GM23338 (cell line): ENCODE measurements at regions not wholly inside any gene's neighbourhood (a gene's known extent, or its start where the extent isn't known, plus 50 kb on each side); places are given as distances from the start of the nearest gene placed in this dataset.

Source experiments
- CTCF ChIP-seq, 2 experiments: fragments of 200-600 bp in 1 of 2; sonication (generic) in 1 of 2; conservative IDR thresholded peaks; 2 replicates each; pipeline versions ENCODE4 v1.5.1 to v1.6.1; 2016 to 2017; ENCODE audit warnings: antibody characterized with exemption in 2 of 2, low read depth in 2 of 2, mild to moderate bottlenecking in 2 of 2, moderate library complexity in 1 of 2
- EZH2 ChIP-seq: fragments of 200-600 bp; sonication (generic); IDR thresholded peaks from one replicate; pipeline ENCODE4 v1.8.0; 2017; ENCODE audit warnings: antibody characterized with exemption, mild to moderate bottlenecking, low read depth; ENCODE audit not compliant: unreplicated experiment
- EZH2phosphoT487 ChIP-seq: fragments of 200-600 bp; sonication (generic); IDR thresholded peaks from one replicate; pipeline ENCODE4 v1.8.1; 2018; ENCODE audit warnings: antibody characterized with exemption; ENCODE audit not compliant: unreplicated experiment
- JUNB ChIP-seq: IDR thresholded peaks from one replicate; pipeline ENCODE4 v1.6.1; 2016; ENCODE audit warnings: antibody characterized with exemption; ENCODE audit not compliant: unreplicated experiment
- NANOG ChIP-seq: IDR thresholded peaks from 2 replicates; pipeline ENCODE4 v1.6.1; 2016; ENCODE audit warnings: antibody characterized with exemption, borderline replicate concordance
- POLR2AphosphoS5 ChIP-seq: IDR thresholded peaks from 2 replicates; pipeline ENCODE4 v1.6.1; 2016; ENCODE audit warnings: antibody characterized with exemption, low read depth
- ZNF114 ChIP-seq: fragments of 250-450 bp; sonication (Bioruptor Pico); IDR thresholded peaks from 2 replicates; pipeline ENCODE4 v1.5.0; 2020; ENCODE audit warnings: mild to moderate bottlenecking, moderate library complexity
- ZNF331 ChIP-seq: fragments of 250-450 bp; sonication (Bioruptor Pico); IDR thresholded peaks from 2 replicates; pipeline ENCODE4 v1.5.0; 2020; ENCODE audit warnings: low read depth, mild to moderate bottlenecking, moderate library complexity
- ZNF462 ChIP-seq: fragments of 250-450 bp; sonication (Bioruptor Pico); IDR thresholded peaks from 2 replicates; pipeline ENCODE4 v1.5.0; 2020; ENCODE audit warnings: mild to moderate bottlenecking, moderate library complexity
- TF ChIP-seq, protein P1 (sequence below): IDR thresholded peaks from one replicate; pipeline ENCODE4 v1.6.1; 2018; ENCODE audit warnings: antibody characterized with exemption; ENCODE audit not compliant: unreplicated experiment

DNA sequence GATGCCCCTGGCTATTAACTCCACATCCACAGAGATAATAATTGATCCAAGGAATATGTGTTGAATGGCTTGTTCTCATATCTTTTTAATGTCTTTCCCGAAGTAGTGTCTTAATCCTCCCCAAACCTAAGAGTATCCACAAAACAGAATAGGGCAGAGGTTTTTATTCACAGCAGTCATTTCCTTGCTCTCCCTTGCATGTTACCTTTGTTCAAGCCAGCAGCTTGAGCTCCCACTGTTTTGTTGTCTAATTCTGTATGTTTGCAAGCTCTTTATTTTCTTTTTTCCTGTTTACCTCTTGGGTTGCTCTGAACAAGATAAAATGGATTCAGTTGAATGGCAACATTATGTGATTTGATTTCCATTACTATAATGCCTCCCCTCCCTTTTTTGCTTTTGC, 308.6 kb upstream of the ZP4 start:
- TF ChIP-seq POLR2AphosphoS5 (no peak), CTCF (conservative IDR thresholded peaks at IDR 0.05; ENCODE audit: low read depth in 2 of 2) (no peak), EZH2 (no peak), EZH2phosphoT487 (no peak), JUNB (no peak), ZNF331 (CRISPR knock-in tag) (no peak), ZNF462 (CRISPR knock-in tag) (no peak), NANOG (no peak), ZNF114 (no peak)
- TF ChIP-seq, protein P1, sequence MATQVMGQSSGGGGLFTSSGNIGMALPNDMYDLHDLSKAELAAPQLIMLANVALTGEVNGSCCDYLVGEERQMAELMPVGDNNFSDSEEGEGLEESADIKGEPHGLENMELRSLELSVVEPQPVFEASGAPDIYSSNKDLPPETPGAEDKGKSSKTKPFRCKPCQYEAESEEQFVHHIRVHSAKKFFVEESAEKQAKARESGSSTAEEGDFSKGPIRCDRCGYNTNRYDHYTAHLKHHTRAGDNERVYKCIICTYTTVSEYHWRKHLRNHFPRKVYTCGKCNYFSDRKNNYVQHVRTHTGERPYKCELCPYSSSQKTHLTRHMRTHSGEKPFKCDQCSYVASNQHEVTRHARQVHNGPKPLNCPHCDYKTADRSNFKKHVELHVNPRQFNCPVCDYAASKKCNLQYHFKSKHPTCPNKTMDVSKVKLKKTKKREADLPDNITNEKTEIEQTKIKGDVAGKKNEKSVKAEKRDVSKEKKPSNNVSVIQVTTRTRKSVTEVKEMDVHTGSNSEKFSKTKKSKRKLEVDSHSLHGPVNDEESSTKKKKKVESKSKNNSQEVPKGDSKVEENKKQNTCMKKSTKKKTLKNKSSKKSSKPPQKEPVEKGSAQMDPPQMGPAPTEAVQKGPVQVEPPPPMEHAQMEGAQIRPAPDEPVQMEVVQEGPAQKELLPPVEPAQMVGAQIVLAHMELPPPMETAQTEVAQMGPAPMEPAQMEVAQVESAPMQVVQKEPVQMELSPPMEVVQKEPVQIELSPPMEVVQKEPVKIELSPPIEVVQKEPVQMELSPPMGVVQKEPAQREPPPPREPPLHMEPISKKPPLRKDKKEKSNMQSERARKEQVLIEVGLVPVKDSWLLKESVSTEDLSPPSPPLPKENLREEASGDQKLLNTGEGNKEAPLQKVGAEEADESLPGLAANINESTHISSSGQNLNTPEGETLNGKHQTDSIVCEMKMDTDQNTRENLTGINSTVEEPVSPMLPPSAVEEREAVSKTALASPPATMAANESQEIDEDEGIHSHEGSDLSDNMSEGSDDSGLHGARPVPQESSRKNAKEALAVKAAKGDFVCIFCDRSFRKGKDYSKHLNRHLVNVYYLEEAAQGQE = no peak
